EL (cell line): ENCODE measurements at regions not wholly inside any gene's neighbourhood (a gene's known extent, or its start where the extent isn't known, plus 50 kb on each side); places are given as distances from the start of the nearest gene placed in this dataset.
"Not testable (repeated sequence)": the region's sequence is repeated elsewhere in the genome, so short reads cannot be mapped to it uniquely, and the experiment has no call there.

Experiments
- DNase-seq: peaks from one replicate; pipeline ENCODE4 v3.0.0-alpha.2; 2016

DNA sequence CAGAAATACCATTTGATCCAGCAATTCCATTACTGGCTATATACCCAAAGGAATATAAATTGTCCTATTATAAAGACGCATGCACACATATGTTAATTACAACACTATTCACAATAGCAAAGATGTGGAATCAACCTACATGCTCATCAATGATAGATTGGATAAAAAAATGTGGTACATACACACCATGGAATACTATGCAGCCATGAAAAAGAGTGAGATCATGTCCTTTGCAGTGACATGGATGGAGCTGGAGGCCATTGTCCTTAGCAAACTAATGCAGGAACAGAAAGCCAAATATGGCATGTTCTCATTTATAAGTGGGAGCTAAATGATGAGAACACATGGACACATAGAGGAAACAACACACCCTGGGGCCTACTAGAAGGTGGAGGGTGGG lies 78.3 kb upstream of the EED start:
- DNase-seq, result not testable (repeated sequence)

DNA sequence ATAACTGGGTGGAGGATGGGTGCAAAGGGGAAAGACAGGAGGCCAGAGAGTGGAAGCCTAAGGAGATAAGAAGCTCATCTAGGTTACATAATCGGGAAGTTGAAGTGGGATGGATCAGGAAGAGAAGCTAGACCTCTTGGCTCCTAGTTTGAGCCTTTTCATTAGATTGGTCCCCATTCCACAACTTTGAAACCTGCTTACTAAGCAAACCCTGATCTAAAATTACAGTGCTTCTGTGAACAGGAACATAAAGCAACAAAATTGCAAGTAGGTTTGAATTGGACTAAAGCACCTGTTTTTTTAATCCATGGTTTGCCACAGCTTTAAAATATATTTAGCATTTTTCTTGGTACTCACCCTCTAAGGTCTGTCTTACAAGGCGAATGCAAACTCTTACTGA lies 80.4 kb upstream of the EED start:
- no peak for DNase-seq

DNA sequence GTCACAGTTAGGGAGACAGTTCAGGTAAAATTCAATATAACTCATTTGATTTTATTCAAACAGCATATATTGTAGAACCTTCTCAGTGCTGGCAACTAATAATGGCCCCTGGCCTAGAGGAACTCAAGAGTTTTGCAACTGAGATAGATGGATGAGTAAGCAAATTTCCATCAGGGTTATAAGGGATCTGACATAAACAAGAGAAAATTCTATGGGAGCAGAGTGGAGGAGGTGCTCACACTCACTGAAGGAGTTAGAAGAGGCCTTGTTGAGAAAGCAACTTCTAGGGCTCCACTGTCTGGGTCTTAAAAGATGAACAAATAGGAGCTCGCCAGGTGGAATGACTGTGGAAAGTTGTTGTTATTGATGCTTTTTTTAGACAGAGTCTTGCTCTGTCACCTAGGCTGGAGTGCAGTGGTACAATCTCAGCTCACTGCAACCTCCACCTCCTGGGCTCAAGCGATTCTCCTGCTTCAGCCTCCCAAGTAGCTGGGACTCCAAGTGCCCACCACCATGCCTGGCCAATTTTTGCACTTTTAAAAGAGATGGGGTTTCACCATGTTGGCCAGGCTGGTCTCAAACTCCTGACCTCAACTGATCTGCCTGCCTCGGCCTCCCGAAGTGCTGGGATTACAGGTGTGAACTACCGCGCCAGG lies 81.2 kb upstream of the EED start:
- DNase-seq, result peak; percentile 51

DNA sequence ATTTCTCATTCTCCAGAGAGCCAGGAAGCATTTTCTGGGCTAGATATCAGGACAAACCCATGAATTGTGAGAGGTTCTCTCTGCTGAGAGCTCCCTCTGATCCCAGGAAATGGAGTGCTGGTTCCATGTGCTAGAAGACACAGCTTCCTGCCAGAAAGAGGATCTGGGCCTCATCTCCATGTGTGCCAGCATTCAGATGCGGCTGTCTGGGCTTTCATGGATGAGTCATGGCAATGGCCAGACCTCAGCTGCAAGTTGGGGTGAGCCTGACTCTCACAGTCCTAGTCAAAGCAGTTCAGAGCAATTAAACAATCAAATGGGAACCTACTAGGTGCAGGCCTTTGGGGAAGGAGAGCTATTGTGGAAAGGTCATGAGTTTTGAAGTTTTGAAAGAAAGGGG lies 82.3 kb upstream of the EED start:
- DNase-seq, result peak; percentile 92

DNA sequence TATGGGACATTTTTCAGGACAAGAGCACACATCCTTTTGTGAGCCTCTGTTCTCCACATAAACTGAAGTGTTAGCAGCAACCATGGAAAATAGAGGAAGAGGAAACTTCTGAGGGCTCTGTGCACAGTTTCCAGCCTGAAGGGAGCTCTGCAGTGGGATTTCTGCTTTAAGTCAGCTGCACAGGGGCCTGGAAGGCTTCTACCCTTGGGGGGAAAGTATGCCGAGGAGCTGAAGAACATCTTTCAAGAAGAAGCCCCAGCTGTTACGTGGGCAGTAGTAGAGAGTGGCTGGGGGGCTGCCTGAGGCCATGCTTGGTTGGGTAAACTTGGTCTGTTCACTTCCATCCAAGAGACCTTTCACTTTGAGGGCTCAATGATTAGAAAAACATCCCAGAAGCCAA lies 82.7 kb upstream of the EED start:
- DNase-seq, result no peak

DNA sequence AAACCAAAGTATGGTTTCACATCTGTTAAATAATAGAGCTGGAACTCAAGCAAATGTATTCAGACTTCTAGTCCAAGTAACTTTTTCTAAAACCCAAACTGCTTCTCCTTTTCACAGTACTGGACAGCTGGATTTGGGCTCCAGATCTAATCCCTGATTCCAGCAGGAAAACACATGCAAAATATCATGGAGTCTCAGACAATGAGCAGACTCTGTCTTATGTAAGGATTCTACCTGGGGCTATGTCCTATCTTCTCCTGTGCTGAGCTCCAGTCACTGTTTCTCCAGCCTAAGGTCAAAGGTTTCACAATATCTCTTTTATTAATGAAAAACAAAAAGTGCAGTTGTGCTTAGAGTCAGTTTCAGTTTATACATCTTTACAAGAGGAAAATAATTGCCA lies 83.2 kb upstream of the EED start:
- no peak for DNase-seq

DNA sequence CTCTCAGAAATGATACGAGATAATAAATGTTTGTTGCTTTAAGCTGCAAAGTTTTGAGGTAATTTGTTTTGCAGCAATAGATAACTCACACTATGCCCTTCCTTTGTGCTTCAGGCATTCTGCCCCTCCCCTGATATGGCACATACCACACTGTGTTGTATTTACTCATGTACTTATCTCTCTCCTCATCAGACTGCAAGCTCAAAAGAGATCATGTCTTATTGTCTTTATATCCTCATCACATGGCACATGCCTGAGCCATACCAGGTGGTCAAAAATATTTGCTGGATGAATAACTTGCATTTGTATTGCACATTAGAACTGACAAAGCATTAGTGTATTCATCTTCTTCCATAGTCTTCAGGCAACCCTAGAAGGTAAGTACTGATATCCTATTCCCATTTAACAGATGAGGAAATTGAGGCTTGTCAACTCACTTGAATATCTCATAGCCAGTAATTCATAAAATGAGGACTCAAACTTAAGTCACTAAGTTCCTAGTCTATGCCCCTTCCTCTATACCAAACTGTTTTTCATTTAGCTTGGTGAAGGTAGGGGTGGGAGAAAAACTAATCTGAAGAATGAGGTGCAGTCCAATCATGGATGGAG lies 83.9 kb upstream of the EED start:
- peak; percentile 73 for DNase-seq

DNA sequence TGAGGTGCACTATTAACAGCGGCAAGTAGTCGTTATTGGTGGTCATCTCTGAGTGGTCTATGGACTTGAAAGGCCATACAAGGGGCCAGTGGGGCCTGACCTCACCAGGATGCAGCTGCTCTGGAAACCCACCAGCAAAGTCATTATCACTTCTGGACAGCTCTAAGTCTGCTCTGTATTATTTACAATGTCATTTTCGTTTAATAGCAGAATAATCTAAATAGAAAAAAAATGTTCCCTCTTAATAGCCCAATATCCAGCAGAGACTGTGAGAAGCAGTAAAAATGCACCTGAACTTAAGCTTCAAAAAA lies 85.0 kb upstream of the EED start:
- no peak for DNase-seq

DNA sequence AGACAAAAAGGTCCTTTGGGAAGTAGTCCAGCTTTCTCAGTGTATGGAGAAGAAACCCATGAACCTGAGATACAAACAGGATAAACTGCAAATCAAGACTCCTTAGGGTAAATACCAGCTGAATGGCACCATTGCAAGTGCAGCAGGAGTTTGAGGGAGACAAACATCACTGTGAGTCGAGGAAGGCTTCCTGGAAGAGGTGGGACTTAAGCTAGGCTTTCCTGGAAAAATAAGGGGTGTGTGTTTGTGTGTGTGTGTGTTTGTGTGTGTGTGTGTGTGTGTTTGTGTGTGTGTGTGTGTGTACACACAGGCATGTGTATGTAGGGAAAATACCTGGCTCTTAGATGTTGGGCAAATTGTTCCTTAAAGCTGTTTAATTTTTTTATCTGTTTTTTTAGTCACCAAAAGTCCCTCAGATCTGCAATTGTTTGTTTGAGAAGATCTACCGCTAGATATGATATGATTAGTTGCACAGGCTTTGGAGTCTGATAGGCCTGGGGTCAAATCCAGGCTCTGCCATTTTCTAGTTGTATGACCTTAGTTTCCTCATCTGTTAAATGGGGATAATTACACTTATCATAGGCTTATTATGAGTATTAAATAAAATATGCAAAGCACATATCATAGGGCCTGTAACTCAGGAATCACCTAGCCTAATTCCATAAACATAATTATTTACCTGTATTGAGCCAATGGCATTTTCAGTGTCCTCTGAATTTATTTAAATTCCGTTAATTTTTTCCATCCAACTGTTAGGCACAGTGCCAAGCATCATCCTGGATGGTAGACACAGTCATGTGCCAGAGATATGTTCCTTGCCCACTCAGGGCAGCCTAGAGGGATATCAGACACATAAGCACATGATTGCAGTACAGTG lies 85.6 kb upstream of the EED start:
- DNase-seq, result no peak

DNA sequence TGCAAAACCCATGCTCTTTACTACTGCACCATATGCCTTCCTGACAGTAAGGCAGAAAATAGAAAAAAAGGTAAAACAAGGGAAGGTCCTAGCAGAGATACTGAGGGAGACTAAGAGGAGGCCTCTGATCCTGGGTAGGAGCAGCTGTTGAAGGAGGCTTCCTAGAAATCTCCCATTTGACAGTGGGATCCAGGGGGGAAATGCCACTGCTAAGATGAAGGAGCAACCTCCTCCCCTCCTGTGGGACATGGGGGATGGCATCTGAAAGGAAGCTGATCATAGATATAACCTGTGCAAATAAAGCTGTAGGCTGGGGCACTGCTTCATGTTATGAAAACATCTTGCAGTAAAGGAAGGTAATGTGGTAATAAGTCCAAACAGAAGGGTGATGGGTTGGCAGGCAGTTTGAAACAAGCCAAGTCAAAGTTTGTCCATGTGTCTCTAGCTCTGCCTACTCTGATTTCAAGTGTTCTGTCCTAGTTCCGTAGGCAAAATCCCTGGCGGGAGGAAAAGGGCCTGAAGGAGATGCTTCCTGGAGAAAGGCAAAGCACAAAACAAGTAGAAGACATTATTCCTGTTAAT lies 86.7 kb upstream of the EED start:
- no peak for DNase-seq

DNA sequence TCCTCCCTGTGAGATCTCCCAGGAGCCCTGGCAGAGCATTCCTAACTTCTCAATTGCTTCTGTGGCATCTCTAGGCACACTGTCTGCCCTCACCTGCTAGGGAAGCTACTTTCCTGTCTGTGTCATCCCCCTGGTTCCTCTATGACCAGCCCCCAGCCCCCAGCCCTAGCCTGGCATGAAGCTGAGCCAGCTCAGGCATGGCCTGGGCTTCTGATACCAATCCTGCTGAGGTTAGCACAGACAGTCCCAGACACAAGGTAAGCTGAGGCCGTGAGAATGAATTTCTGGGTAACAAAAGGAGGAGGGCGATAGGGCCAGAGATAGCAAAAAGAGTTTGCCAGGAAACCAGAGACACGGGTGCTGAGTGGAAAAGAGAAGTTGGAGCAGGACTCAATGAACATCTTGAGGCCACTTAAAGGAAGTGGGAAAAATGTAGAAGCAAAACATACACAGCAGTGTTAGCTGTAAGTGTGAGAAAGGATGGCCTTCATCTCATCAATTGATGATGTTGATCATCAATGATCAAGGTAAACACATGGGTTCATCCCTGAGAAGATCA lies 87.6 kb upstream of the PICALM start:
- DNase-seq, result no peak

DNA sequence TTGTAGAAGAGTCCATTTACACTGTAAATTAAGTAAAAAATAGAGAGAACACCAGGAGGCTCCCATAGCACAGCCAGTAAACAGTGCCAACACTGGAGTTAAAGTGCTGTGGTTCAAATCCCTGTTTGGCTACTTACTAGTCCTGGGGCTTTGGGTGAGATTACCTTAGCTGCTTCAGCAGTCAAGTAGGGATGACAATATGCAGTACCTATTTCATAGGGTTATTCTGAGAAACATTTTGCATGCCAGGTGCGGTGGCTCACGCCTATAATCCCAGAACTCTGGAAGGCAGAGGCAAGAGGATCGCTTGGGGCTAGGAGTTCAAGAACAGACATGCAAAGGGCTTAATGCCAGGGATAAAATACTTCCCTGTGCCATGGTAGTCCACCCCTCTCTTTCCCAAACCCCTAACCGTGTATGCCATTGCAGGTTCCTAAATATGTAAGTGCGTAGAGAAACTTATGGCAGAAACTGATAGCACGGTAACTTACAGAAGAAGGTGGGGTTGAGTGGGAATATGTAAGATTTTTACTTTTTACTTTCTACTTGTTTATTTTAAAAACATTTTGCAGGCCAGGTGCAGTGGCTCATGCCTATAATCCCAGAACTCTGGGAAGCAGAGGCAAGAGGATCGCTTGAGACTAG lies 86.4 kb upstream of the PICALM start:
- no peak for DNase-seq

DNA sequence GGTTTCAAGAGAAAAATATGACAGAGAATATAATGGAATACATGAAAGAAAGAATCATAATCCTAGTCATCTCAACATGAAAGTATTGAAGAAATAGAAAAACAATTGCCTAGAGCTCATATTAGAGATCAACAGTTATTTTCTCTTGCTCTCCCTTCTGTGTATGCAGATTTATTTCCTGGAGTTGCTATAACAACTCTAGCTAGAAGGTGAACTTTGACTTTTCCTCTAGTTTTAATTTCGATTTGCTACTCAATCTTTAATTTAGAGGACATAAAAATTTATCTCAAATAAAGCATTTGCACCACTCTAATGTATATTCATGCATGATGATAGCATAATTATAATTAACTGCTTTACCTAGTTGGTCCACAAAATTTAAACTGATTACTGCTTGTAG lies 84.6 kb upstream of the PICALM start:
- DNase-seq, result no peak

DNA sequence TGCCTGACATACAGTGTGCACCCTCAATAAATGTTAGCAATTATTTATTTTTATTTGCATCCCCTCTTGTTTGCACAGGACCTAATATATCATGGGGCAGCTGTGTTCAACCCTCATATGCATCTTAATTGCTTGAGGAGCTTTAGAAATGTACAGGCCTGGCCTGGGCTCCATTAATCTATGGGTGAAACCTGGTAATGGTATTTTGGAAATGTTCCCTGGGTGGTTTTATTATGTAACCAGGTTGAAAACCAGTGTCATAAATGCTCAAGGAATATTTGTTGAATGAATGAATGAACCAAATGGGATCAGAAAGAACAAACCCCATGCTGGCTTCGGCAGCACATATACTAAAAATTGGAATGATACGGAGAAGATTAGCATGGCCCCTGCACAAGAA lies 84.0 kb upstream of the PICALM start:
- DNase-seq, result no peak

DNA sequence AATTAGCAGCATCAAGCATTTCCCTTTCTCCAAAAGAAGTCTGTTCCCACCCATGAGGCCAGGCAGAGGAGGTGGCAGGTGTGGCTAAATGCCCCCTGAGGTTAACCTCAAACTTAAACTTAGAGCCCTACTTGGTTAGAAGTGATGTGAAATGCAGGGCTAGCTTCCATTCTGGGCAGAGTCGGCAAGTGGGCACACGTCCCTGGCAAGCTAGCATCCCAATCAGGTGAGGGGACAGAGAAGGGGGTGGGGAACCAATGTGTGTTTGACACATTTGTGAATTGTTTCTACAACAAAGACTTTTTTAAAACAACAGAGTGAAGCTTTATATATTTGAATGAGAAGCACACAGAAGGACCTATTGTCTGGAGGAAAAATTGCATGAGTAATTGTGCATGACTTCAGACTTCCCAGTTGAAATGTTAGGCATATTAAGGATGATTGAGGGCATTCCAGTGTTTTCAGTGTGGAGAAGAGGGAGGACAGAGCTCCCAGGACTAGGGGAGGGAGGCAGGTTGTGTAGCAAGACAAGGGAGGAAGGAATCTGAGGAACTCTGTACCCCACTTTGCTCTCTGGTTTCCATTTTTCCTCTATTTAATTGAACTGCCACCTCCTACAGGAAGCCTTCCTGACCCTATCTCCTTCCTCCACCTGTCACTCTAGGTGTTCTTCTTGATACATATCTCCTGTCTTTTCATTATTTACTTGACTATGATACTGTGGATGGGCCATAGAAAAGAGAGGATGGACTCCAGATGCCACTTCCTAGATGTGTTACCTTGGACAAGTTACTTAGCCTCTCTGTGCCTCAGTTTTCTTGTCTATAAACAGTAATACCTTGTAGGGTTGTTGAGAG lies 83.3 kb upstream of the PICALM start:
- peak; percentile 65 for DNase-seq

DNA sequence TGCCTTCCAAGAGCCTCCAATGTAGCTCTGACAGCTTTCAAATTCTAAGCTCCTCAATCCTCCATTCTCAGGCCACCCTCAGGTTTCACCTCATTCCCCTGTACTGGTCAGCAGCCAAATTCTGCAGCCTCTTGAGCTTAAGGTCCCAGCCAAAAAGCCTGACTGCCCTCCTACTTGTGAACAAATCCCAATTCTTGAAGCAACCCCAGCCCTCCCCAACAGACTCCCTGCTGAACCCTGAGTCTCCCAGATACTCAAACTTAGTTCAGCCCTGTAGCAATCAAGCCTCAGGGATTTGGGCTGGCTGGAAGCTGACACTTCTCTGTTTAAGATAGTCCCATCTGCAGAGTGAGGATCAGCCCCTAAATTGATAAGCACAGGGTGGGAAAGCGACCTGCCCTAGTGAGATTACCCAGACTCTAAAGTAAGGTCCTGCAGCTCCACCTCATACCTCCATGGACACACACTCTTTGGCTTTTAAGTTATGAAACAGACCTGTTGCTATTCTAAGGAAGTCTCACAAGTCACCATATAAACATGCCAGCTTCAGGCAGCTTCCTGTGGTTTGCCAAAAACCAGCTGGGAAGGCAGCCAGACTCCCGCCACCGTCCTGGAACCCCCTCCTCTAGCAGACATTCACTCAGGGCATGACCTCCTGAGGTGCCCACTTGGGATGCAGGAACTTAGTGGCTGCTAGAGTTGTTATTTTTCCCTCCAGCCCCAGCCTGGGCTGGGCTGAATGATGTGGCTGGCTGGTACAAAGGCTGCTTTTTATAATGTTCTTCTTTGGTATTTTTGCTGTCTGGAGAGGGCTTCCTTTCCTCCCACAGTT lies 82.5 kb upstream of the PICALM start:
- DNase-seq, result peak; percentile 59

DNA sequence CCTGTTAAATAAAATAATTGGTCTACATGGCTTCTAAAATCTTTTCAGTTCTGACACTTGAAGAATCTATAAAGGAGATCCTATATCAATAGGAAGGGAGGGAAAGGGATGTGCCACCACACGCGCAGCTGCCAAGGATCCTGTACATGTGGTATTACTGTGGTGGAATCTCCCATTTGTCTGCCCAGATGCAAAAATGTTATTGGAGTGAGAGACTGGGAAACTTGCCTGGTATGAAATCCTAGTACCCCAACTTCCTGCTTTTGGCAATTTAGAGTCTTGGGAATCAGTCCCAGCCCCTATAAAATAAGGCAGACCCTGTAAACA lies 81.9 kb upstream of the PICALM start:
- peak; percentile 44 for DNase-seq

DNA sequence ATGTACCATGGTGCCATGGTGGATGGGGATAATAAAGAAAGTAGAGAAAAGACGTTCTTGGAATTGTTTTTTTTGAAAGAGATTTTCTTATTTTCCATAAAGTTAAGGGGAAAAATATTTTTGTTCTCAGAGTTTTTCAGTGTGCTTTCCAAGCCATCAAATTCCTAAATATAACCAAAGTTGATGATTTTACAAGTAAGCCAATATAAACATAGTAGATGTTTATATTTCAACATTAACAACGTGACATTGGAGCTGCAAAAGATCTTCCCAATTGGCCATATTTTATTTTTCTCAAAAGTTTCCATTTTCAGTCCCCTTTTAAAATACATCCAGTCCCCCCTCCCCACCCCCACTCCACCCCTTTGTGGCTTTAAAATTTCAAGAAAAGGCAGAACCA lies 80.9 kb upstream of the PICALM start:
- no peak for DNase-seq

DNA sequence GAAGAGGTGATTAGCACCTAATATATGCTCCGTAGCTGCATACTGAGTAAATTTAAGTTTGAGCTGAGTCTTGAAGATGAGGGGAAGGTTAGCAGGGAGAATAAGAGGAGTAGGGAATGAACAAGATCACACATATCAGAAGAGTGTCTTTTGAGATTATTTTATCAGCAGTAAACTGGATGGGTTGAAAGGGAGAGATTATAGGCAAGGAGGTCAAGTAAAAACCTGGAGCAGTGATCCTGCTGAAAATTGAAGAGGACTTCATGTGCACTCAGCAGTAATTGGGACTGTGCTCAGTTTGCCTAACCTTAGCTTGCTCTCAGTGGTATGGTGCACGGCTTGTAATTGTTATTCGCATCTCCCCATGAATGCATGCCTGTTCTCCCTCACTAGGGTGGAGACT lies 79.5 kb upstream of the PICALM start:
- no peak for DNase-seq

DNA sequence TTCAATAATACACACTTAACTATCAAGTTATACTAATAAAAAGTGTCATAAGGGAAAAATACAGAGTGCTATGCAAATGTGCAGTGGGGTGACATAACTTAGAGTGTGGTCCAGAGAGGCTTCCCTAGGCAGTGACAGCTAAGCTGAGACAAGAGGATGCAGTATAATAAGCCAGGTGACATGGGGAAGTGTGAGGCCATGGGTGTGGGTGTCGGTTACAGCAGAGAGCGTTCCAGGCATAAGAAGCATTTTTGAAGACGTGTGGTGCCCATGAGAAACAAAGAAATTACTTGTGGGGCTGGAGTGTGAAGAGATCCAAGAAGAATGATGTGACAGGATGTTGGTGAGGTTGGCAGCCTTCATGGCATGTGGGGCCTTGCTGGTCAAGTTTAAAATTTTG lies 78.1 kb upstream of the PICALM start:
- no peak for DNase-seq

DNA sequence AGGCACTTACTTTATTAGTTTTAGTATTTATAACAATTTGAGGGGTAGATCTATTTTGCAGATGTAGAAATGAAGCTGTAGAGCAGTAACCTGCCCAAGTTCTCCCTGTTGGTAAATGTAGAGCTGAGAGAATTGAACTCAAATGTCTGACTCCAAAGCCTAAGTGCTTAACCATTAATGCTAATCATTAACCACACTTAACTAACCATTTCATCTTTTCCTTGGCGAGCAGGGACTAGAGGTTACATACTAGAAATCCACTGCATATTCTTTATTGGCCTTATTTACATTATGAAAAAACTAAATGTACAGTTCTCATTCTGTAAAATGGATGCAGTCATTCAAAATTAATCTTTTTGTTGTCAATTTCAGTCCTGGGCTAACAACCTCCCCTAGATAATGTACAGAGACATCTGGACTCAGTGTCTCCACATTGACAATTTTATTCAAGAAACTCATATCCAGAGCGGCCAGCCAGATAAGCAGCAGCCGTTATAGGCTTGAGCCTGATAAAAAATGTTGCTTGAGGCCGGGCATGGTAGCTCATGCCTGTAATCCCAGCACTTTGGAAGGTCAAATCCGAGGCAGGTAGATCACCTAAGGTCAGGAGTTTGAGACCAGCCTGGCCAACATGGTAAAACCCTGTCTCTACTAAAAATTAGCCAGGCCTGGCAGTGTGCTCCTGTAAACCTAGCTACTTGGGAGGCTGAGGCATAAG lies 76.7 kb upstream of the PICALM start:
- DNase-seq, result no peak
